OCI-LY1 (cell line): ENCODE measurements at regions not wholly inside any gene's neighbourhood (a gene's known extent, or its start where the extent isn't known, plus 50 kb on each side); places are given as distances from the start of the nearest gene placed in this dataset.

Experiments used
- EZH2 ChIP-seq: fragments of 200-600 bp; sonication (generic), shearing (Covaris generic); IDR thresholded peaks from 2 replicates; pipeline ENCODE4 v1.8.0; 2017; ENCODE audit warnings: borderline replicate concordance, mixed run types, mild to moderate bottlenecking, antibody characterized with exemption, low read length, moderate library complexity, mixed read lengths
- TF ChIP-seq, protein P1 (sequence below): fragments of 200-600 bp; sonication (generic), shearing (Covaris generic); IDR thresholded peaks from 2 replicates; pipeline ENCODE4 v1.5.1; 2017; ENCODE audit warnings: mild to moderate bottlenecking, antibody characterized with exemption, low read length, moderate library complexity, mixed read lengths

DNA sequence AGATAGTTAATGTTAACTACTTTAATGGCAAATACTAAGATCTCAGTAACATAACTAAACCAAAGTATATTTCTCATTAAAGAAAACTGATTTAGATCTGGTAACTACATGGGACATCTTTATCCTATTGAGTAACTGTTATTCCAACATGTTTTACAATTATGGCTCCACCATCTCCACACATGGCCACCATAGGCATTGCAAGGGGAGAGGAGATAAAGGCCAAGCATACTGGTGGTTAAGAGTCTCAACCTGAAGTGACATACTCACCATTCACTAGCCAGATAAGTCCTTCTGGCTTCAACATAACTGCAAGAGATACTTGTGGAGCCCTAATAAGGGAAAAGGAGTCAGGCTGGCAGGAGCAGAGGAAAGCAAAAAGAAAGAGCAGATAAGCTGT, 1586.4 kb upstream of the SPRY2 start:
- TF ChIP-seq, protein P1, sequence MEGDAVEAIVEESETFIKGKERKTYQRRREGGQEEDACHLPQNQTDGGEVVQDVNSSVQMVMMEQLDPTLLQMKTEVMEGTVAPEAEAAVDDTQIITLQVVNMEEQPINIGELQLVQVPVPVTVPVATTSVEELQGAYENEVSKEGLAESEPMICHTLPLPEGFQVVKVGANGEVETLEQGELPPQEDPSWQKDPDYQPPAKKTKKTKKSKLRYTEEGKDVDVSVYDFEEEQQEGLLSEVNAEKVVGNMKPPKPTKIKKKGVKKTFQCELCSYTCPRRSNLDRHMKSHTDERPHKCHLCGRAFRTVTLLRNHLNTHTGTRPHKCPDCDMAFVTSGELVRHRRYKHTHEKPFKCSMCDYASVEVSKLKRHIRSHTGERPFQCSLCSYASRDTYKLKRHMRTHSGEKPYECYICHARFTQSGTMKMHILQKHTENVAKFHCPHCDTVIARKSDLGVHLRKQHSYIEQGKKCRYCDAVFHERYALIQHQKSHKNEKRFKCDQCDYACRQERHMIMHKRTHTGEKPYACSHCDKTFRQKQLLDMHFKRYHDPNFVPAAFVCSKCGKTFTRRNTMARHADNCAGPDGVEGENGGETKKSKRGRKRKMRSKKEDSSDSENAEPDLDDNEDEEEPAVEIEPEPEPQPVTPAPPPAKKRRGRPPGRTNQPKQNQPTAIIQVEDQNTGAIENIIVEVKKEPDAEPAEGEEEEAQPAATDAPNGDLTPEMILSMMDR: peak; percentile 9; the same call in 1 of the 2 replicates
- no peak for TF ChIP-seq EZH2
